Lower lobe of right lung (tissue), 2 donors: ENCODE measurements at regions not wholly inside any gene's neighbourhood (a gene's known extent, or its start where the extent isn't known, plus 50 kb on each side); places are given as distances from the start of the nearest gene placed in this dataset.

ENCODE experiments used
- ATAC-seq, 2 donors: fragments of 200-7000 bp; cut with Tn5 transposase; one replicate each; pipeline ENCODE4 v1.9.1; 2020 to 2022; ENCODE audit warnings: mild to moderate bottlenecking in 2 of 2, moderate library complexity in 2 of 2
- DNase-seq: peaks from one replicate; pipeline ENCODE4 v3.0.0-alpha.2; 2020
- H3K27ac ChIP-seq: fragments of 200-600 bp; one replicate; pipeline ENCODE4 v1.8.0; 2022
- H3K27me3 ChIP-seq: fragments of 200-600 bp; one replicate; pipeline ENCODE4 v1.8.0; 2022; ENCODE audit warnings: low read depth
- H3K36me3 ChIP-seq: fragments of 200-600 bp; one replicate; pipeline ENCODE4 v1.8.0; 2022; ENCODE audit warnings: mild to moderate bottlenecking
- H3K4me1 ChIP-seq: fragments of 200-600 bp; one replicate; pipeline ENCODE4 v1.8.0; 2022
- H3K4me3 ChIP-seq: fragments of 200-600 bp; one replicate; pipeline ENCODE4 v1.8.0; 2022; ENCODE audit warnings: mild to moderate bottlenecking
- H3K9me3 ChIP-seq: fragments of 200-600 bp; one replicate; pipeline ENCODE4 v1.8.0; 2022
- intact Hi-C: fragments of 100-400 bp; cut with DNase I; formaldehyde crosslinking; loops from one replicate; pipeline ENCODE4 v1.11.0; 2022
- TF ChIP-seq, protein P1 (sequence below): fragments of 200-600 bp; IDR thresholded peaks from one replicate; pipeline ENCODE4 v1.8.0; 2022; ENCODE audit warnings: antibody characterized with exemption, mild to moderate bottlenecking
- donor health status: DM: no; HTN: yes; CAD: no; lungs with severe emphysema.

DNA sequence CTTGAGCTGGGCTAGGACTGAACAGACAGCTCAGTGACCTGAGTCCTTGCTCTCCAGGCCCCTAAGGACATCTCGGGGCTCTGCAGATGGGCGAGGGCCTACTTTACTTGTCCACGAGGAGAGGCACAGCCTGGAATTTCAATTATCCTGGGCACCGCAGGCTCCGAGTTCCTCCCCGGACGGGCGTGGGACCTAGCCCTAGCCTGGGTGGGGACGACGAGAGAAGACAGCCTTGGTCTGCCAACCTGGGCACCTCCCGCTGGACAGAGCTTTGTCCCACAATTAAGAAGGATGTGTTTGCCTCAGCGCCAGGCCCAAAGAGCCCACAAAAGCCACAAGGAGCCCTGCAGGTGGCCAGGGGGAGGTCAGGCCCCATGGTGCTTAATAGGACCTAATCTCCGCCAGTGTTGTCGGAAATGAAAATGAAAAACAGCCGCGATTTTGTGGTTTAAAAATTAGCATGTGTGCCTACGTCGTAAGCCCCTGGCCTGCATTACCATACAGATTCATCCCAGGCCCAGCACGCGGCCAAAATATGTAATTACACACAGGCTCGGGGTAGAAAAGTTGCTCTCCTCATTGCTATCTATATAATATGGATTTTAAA lies 51.4 kb upstream of the LHX1 start:
- intact Hi-C loops = no loop called here
- TF ChIP-seq, protein P1, sequence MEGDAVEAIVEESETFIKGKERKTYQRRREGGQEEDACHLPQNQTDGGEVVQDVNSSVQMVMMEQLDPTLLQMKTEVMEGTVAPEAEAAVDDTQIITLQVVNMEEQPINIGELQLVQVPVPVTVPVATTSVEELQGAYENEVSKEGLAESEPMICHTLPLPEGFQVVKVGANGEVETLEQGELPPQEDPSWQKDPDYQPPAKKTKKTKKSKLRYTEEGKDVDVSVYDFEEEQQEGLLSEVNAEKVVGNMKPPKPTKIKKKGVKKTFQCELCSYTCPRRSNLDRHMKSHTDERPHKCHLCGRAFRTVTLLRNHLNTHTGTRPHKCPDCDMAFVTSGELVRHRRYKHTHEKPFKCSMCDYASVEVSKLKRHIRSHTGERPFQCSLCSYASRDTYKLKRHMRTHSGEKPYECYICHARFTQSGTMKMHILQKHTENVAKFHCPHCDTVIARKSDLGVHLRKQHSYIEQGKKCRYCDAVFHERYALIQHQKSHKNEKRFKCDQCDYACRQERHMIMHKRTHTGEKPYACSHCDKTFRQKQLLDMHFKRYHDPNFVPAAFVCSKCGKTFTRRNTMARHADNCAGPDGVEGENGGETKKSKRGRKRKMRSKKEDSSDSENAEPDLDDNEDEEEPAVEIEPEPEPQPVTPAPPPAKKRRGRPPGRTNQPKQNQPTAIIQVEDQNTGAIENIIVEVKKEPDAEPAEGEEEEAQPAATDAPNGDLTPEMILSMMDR = no peak

More for the DNA sequence above, 51.4 kb upstream of the LHX1 start:
- DNase-seq (no peak), ATAC-seq (no peak)
- no peak overlapping the region for H3K4me3 ChIP-seq
- no peak overlapping the region for H3K27ac ChIP-seq
- H3K27me3 ChIP-seq = peaks cover 39% of the 10 kb centered on the region
- no peaks in the 10 kb centered on the region for H3K4me1 ChIP-seq
- H3K36me3 ChIP-seq = no peaks in the 10 kb centered on the region
- peaks cover 5% of the 10 kb centered on the region for H3K9me3 ChIP-seq
